ENCODE measurements at regions not wholly inside any gene's neighbourhood (a gene's known extent, or its start where the extent isn't known, plus 50 kb on each side); places are given as distances from the start of the nearest gene placed in this dataset.

DNA sequence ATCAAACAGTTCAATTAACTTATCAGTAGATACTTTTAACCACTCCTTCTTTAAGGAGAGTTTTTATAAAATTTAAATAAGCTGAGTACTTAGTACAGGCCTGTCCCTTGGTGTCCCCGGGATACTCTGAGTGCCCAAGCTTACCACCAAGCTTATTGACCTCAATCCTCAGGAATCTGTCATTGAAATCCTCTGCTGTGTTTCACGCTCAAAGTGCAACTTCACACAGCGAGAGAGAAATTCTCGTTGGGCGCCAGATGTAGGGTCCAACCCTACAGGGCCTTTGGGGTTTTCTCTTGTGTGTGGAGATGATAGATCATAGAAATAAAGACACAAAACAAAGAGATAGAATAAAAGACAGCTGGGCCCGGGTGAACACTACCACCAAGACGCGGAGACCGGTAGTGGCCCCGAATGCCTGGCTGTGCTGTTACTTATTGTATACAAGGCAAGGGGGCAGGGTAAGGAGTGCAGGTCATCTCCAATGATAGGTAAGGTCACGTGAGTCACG, 65.3 kb upstream of the ARL4D start:
- CTCF ChIA-PET = interaction anchor here (1.1 to 5.3 kb wide), 10 partner anchors 10 to 335 kb away, joined by 3 to 47 read pairs (median 6); partner anchors contain the start of genes RPL27 and TMEM106A
- H3K4me3 Mint-ChIP-seq = no peak overlapping the region

GRCh38 chr17:43332230-43332629, 66.6 kb upstream of the ARL4D start:
- Histone ChIP-seq H3K9me3 (ENCODE audit: low read length) (no peaks in the 10 kb centered on the region), H3K4me1 (ENCODE audit: insufficient read depth, low read length) (peaks cover 6% of the 10 kb centered on the region), H3K36me3 (ENCODE audit: insufficient read depth, low read length) (no peaks in the 10 kb centered on the region), H3K27me3 (ENCODE audit: insufficient read depth, low read length, poor library complexity, severe bottlenecking) (no peaks in the 10 kb centered on the region), H3K27ac (ENCODE audit: low read depth, low read length) (no peak overlapping the region), H3K4me3 (ENCODE audit: low read length) (no peak overlapping the region)
- Mint-ChIP-seq H3K4me1 (peaks cover 6 to 9% (median 7%) of the 10 kb centered on the region in 3 donors), H3K27me3 (peaks cover 10 to 30% of the 10 kb centered on the region in 2 donors), H3K36me3 (no peaks in the 10 kb centered on the region), H3K9me3 (no peaks in the 10 kb centered on the region), H3K4me3 (no peak overlapping the region), H3K27ac (no peak overlapping the region)
- ChIA-PET CTCF (interaction anchor here (3.0 to 5.3 kb wide), 2 partner anchors 24 to 119 kb away, joined by 12 to 47 read pairs; partner anchors contain the start of gene TMEM106A), POLR2A (no interaction called here)
- DNase-seq = no peak

More for the DNA sequence above, 65.3 kb upstream of the ARL4D start:
- peaks cover 6% of the 10 kb centered on the region for H3K4me1 ChIP-seq (ENCODE audit: insufficient read depth, low read length)
- no peak for DNase-seq
- no peaks in the 10 kb centered on the region for H3K9me3 ChIP-seq (ENCODE audit: low read length)
- POLR2A ChIA-PET = no interaction called here
- Mint-ChIP-seq H3K4me1 (peaks cover 9 to 15% (median 14%) of the 10 kb centered on the region in 3 donors), H3K9me3 (no peaks in the 10 kb centered on the region), H3K27ac (peak overlapping the region in 2 of 8 donors; percentile 11 to 56), H3K36me3 (no peaks in the 10 kb centered on the region), H3K27me3 (peaks cover 9 to 17% of the 10 kb centered on the region in 2 donors)
- H3K27me3 ChIP-seq (ENCODE audit: insufficient read depth, low read length, poor library complexity, severe bottlenecking) = no peaks in the 10 kb centered on the region
- H3K27ac ChIP-seq (ENCODE audit: low read depth, low read length) = no peak overlapping the region
- H3K36me3 ChIP-seq (ENCODE audit: insufficient read depth, low read length) = no peaks in the 10 kb centered on the region
- H3K4me3 ChIP-seq (ENCODE audit: low read length) = no peak overlapping the region

GRCh38 chr17:43330876-43331639, 67.7 kb upstream of the ARL4D start:
- ChIA-PET CTCF (interaction anchor here (5.3 kb wide), 1 partner anchor 23 kb away, joined by 47 read pairs; no protein-coding TSS in a partner anchor), POLR2A (no interaction called here)
- H3K4me3 Mint-ChIP-seq = no peak overlapping the region

GRCh38 chr17:43329183-43329582, 69.6 kb upstream of the ARL4D start:
- CTCF ChIA-PET = no interaction called here
- no peak overlapping the region for H3K4me3 Mint-ChIP-seq

More at GRCh38 chr17:43330876-43331639, 67.7 kb upstream of the ARL4D start:
- H3K27me3 ChIP-seq (ENCODE audit: insufficient read depth, low read length, poor library complexity, severe bottlenecking) = no peaks in the 10 kb centered on the region
- H3K27ac ChIP-seq (ENCODE audit: low read depth, low read length) = no peak overlapping the region
- H3K4me3 ChIP-seq (ENCODE audit: low read length) = no peak overlapping the region
- Mint-ChIP-seq H3K27me3 (peaks cover 15 to 36% of the 10 kb centered on the region in 2 donors), H3K27ac (no peak overlapping the region), H3K4me1 (peaks cover 6 to 9% (median 7%) of the 10 kb centered on the region in 3 donors), H3K9me3 (no peaks in the 10 kb centered on the region), H3K36me3 (no peaks in the 10 kb centered on the region)
- H3K9me3 ChIP-seq (ENCODE audit: low read length) = no peaks in the 10 kb centered on the region
- no peak for DNase-seq
- H3K4me1 ChIP-seq (ENCODE audit: insufficient read depth, low read length) = peaks cover 6% of the 10 kb centered on the region
- H3K36me3 ChIP-seq (ENCODE audit: insufficient read depth, low read length) = no peaks in the 10 kb centered on the region

GRCh38 chr17:43328650-43329049, 70.1 kb upstream of the ARL4D start:
- Mint-ChIP-seq H3K9me3 (no peaks in the 10 kb centered on the region), H3K4me1 (peaks cover under 1 to 9% (median 1%) of the 10 kb centered on the region in 3 donors), H3K27ac (peak overlapping the region in 1 of 8 donors; percentile 14), H3K27me3 (peaks cover 15 to 36% of the 10 kb centered on the region in 2 donors), H3K4me3 (no peak overlapping the region), H3K36me3 (no peaks in the 10 kb centered on the region)
- Histone ChIP-seq H3K4me1 (ENCODE audit: insufficient read depth, low read length) (peaks cover 1% of the 10 kb centered on the region), H3K27me3 (ENCODE audit: insufficient read depth, low read length, poor library complexity, severe bottlenecking) (no peaks in the 10 kb centered on the region), H3K27ac (ENCODE audit: low read depth, low read length) (no peak overlapping the region), H3K9me3 (ENCODE audit: low read length) (no peaks in the 10 kb centered on the region), H3K4me3 (ENCODE audit: low read length) (no peak overlapping the region), H3K36me3 (ENCODE audit: insufficient read depth, low read length) (no peaks in the 10 kb centered on the region)
- ChIA-PET CTCF (no interaction called here), POLR2A (no interaction called here)
- no peak for DNase-seq

More at GRCh38 chr17:43329183-43329582, 69.6 kb upstream of the ARL4D start:
- H3K4me1 Mint-ChIP-seq = peaks cover 6 to 11% (median 6%) of the 10 kb centered on the region in 3 donors
- Histone ChIP-seq H3K27ac (ENCODE audit: low read depth, low read length) (no peak overlapping the region), H3K9me3 (ENCODE audit: low read length) (no peaks in the 10 kb centered on the region), H3K36me3 (ENCODE audit: insufficient read depth, low read length) (no peaks in the 10 kb centered on the region), H3K27me3 (ENCODE audit: insufficient read depth, low read length, poor library complexity, severe bottlenecking) (no peaks in the 10 kb centered on the region), H3K4me1 (ENCODE audit: insufficient read depth, low read length) (peaks cover 6% of the 10 kb centered on the region), H3K4me3 (ENCODE audit: low read length) (no peak overlapping the region)
- POLR2A ChIA-PET = no interaction called here
- no peaks in the 10 kb centered on the region for H3K36me3 Mint-ChIP-seq
- DNase-seq = no peak
- no peak overlapping the region for H3K27ac Mint-ChIP-seq
- peaks cover 15 to 36% of the 10 kb centered on the region in 2 donors for H3K27me3 Mint-ChIP-seq
- H3K9me3 Mint-ChIP-seq = no peaks in the 10 kb centered on the region

DNA sequence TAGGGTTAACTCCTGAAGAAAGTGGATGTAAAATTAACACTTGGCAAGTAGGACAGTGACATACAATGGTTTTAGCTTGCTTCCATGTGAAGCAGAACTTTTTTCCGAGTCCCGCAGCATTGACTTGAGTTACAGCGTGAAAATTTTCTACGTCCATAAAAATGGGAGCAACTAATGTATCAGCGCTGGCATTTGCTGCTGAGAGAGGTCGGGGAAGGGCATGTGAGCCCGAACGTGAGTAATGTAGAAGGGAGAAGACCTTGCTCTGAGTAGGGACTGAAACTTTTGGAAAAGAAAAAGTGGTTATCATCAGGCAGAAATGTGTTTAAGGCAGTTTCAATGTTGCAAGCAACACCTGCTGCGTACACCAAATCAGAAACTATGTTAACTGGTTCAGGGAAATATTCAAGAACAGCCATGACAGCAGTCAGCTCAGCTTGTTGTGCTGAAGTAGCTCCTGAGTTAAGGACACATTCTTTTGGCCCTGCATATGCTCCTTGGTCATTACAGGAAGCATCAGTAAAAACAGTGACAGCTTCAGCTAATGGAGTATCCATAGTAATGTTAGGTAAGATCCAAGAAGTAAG, 70.9 kb upstream of the ARL4D start:
- DNase-seq = no peak
- no peaks in the 10 kb centered on the region for H3K4me1 ChIP-seq (ENCODE audit: insufficient read depth, low read length)
- H3K27ac Mint-ChIP-seq = no peak overlapping the region
- no peaks in the 10 kb centered on the region for H3K9me3 ChIP-seq (ENCODE audit: low read length)
- no peaks in the 10 kb centered on the region for H3K36me3 Mint-ChIP-seq
- no peak overlapping the region for H3K27ac ChIP-seq (ENCODE audit: low read depth, low read length)
- H3K4me1 Mint-ChIP-seq = peaks cover 0 to 6% (median 0%) of the 10 kb centered on the region in 3 donors
- H3K36me3 ChIP-seq (ENCODE audit: insufficient read depth, low read length) = no peaks in the 10 kb centered on the region
- H3K4me3 ChIP-seq (ENCODE audit: low read length) = no peak overlapping the region
- peaks cover 15 to 36% of the 10 kb centered on the region in 2 donors for H3K27me3 Mint-ChIP-seq
- no peaks in the 10 kb centered on the region for H3K27me3 ChIP-seq (ENCODE audit: insufficient read depth, low read length, poor library complexity, severe bottlenecking)
- no peak overlapping the region for H3K4me3 Mint-ChIP-seq
- no peaks in the 10 kb centered on the region for H3K9me3 Mint-ChIP-seq
- ChIA-PET CTCF (interaction anchor here (0.9 kb wide), 1 partner anchor 19 kb away, joined by 3 read pairs; no protein-coding TSS in a partner anchor), POLR2A (no interaction called here)

- ChIA-PET POLR2A (no interaction called here), CTCF (interaction anchor here (0.9 kb wide), 1 partner anchor 19 kb away, joined by 3 read pairs; no protein-coding TSS in a partner anchor)
- no peaks in the 10 kb centered on the region for H3K4me1 ChIP-seq (ENCODE audit: insufficient read depth, low read length)
- no peak overlapping the region for H3K27ac ChIP-seq (ENCODE audit: low read depth, low read length)
- Mint-ChIP-seq H3K4me3 (no peak overlapping the region), H3K9me3 (no peaks in the 10 kb centered on the region), H3K27ac (no peak overlapping the region), H3K27me3 (peaks cover 15 to 36% of the 10 kb centered on the region in 2 donors), H3K4me1 (peaks cover 0 to 6% (median 0%) of the 10 kb centered on the region in 3 donors), H3K36me3 (no peaks in the 10 kb centered on the region)
- H3K36me3 ChIP-seq (ENCODE audit: insufficient read depth, low read length) = no peaks in the 10 kb centered on the region
- DNase-seq = no peak
- H3K9me3 ChIP-seq (ENCODE audit: low read length) = no peaks in the 10 kb centered on the region
- H3K27me3 ChIP-seq (ENCODE audit: insufficient read depth, low read length, poor library complexity, severe bottlenecking) = no peaks in the 10 kb centered on the region
- H3K4me3 ChIP-seq (ENCODE audit: low read length) = no peak overlapping the region
Measured at GRCh38 chr17:43327421-43327820, 71.4 kb upstream of the ARL4D start.
